ENCODE measurements at regions not wholly inside any gene's neighbourhood (a gene's known extent, or its start where the extent isn't known, plus 50 kb on each side); places are given as distances from the start of the nearest gene placed in this dataset.

- in situ Hi-C loops (cut with HindIII; ENCODE audit: low sequenced_read_pairs) = loop anchor here (25.0 kb wide), 1 partner anchor 575 kb away; no protein-coding TSS in a partner anchor
Measured at GRCh38 chr5:112112346-112112745, 306.7 kb downstream of the EPB41L4A start.

- in situ Hi-C loops (cut with HindIII; ENCODE audit: low sequenced_read_pairs) = loop anchor here (25.0 kb wide), 1 partner anchor 572 kb away; no protein-coding TSS in a partner anchor
Measured at GRCh38 chr5:112109331-112110007, 309.6 kb downstream of the EPB41L4A start.

DNA sequence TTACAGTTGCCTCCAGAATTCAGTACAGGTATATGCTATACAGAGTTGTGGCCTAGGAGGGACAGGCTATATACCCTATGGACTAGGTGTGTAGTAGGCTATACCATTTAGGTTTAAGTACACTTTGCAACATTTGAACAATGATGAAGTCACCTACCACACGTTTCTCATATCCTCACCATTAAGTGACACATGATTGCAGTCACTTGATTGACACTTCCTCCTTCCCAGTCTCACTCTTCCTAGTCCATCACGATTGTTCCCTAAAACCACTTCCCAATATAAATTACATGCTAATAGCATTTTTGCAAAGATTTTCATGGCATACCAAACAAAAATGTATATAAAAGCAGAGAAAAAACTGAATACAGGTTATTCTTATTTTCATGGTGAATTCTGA is 312.2 kb downstream of the EPB41L4A start:
- in situ Hi-C loops (cut with HindIII; ENCODE audit: low sequenced_read_pairs) = loop anchor here (25.0 kb wide), 1 partner anchor 570 kb away; no protein-coding TSS in a partner anchor

DNA sequence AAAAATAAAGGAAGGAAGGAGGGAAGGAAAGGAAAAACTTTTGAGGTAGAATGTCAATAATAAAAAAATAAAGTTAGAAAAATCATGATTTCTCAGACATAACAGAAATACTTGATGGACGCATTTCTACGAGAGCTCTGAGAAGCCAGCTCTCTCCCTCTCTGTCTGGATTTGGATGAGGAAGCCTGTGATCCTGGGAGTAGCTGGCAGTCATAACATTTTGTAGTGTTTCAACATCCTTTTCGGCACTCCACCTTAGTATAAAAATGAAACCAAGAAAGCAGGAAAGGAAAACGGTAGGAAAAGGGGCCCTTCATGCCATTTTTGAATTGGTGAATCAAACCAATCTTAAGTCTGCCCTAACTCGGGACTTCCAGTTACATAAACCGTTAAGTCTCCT is 321.3 kb downstream of the EPB41L4A start:
- in situ Hi-C loops (cut with HindIII; ENCODE audit: low sequenced_read_pairs) = no loop called here

DNA sequence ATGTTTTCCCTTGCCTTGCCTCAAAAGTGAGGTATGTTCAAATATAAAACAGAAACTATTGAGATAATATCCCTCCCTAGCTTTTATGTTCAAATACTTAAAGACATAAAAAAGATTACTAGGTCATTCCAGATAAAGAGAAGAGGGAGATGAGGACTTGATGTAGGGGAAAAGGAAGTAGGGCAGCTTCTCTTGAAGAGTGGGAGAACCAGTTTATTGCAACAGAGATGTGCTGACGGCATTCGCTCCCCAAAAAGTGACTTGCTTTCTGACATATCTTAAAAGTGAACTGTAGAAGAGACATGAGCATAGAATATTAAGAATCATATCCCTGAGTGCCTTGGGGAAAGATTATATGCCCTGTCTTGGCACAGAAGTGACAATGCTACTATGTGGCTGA is 330.2 kb upstream of the NREP start:
- in situ Hi-C loops (cut with HindIII; ENCODE audit: low sequenced_read_pairs) = no loop called here

DNA sequence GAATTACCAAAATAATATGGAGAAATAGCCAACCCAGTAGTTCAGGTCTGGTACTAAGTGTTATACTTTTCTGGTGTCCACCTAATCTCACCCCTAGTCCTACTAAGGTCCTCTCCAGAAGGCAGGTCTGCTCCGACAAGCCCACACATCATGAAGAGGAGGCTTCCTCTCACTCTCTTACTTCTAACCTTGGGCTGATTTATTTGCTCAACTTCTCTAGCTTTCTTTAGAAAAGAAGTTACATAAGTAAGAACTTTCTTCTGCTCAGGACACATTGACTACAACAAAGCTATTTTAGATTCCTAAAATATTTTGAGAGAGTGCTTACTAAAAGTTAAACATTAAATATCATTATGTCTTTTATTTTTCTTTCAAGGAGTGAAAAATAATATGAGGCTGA is 329.7 kb upstream of the NREP start:
- in situ Hi-C loops (cut with HindIII; ENCODE audit: low sequenced_read_pairs) = no loop called here

- in situ Hi-C loops (cut with HindIII; ENCODE audit: low sequenced_read_pairs) = no loop called here
Measured at GRCh38 chr5:112084149-112084548, 327.2 kb upstream of the NREP start.

DNA sequence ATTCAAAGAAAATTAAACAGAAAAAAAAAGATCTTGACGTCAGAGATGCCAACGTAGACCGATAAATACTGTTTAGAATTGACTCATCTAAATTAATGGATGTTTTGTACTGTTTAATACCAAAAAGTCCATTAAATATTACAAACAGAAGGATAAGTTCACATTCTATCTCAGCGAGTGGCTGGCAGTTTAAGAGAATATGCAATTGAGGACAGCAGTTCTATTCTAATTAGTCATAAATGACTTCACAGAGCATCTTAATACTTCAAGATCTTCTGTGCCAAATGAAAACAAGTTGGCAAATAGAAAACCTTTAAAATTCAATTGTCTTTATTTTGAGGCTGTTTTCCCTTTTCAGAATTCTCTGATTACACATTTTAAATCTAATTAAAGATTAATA is 326.6 kb upstream of the NREP start:
- in situ Hi-C loops (cut with HindIII; ENCODE audit: low sequenced_read_pairs) = no loop called here

- in situ Hi-C loops (cut with HindIII; ENCODE audit: low sequenced_read_pairs) = no loop called here
Measured at GRCh38 chr5:112077180-112077579, 320.2 kb upstream of the NREP start.

DNA sequence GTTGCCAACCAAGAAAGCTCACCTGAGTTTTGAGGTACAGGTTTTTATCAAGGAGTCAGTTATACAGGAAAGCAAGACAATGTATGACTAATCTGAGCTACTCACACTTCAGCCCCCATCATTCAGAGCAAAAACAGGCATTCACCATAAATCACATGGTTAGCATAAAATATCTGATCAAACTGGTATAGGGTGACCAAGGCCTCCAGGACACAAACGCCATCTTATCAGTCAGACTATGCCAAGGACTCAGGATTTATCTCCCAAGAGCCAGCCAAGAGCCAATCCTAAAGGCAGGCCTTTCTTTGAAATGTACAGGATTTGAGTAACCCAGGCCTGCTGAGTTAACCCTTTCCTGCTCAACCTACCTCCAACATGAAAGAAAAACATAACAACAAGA is 313.0 kb upstream of the NREP start:
- in situ Hi-C loops (cut with HindIII; ENCODE audit: low sequenced_read_pairs) = no loop called here

GRCh38 chr5:112069329-112069728 is 312.3 kb upstream of the NREP start:
- in situ Hi-C loops (cut with HindIII; ENCODE audit: low sequenced_read_pairs) = no loop called here

- in situ Hi-C loops (cut with HindIII; ENCODE audit: low sequenced_read_pairs) = no loop called here
Measured at GRCh38 chr5:112068593-112068992, 311.6 kb upstream of the NREP start.

DNA sequence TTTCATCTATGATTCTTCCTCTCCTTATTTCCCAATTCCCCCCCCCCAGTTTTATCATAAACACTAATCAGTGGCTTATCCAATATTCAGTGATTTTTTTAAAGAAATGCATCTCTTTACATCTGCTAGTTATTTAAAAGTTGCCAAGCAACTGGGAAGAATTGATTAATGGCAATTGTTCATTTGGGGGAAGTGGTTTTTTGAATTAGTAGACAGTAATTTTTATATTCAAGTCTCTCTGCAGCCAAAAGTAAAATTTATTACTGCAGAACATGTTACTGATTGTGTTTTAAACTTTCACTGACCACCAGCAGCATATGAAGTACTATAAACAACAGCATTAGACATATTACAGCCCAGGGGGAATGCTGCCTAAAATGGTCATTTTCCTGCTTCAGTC is 308.8 kb upstream of the NREP start:
- in situ Hi-C loops (cut with HindIII; ENCODE audit: low sequenced_read_pairs) = no loop called here

DNA sequence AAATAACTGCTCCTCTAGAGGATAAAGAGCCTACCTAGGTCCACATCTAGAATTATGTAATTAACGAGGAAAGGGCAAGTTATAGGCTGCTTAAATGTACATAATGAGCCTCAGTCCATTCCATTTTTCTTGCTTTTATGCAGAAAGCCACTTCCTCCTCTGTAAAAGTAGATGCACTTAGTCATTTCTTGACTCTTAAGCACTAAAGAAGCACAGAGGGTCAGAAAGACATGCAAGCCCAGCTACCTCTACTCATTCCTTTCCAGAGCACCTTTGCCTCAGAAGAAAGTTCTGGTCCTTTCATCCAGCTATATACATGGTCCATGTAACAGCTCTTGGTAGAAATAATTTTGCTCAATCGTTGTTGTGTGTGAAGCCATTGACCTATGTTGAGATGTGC is 308.0 kb upstream of the NREP start:
- in situ Hi-C loops (cut with HindIII; ENCODE audit: low sequenced_read_pairs) = no loop called here

- in situ Hi-C loops (cut with HindIII; ENCODE audit: low sequenced_read_pairs) = no loop called here
Measured at GRCh38 chr5:112064271-112064701, 307.3 kb upstream of the NREP start.

DNA sequence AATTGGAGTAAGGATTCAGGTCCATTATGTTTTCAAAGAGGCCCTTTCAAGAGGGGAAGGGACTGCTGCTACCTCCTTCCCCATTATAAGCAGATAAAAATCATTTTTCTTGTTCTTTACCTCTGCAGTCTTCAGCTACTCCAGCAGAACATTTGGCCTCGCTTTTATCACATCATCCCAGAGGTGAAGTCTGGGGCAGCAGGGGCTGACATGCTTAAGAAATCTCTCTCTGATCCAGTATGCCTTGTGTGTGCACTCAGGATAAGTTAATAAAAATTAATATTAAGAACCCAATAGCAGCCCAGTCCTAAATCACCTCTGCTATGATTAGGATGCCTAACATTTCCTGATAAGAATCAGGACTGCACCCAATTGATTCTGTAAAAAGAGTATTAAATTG is 306.9 kb upstream of the NREP start:
- in situ Hi-C loops (cut with HindIII; ENCODE audit: low sequenced_read_pairs) = no loop called here

DNA sequence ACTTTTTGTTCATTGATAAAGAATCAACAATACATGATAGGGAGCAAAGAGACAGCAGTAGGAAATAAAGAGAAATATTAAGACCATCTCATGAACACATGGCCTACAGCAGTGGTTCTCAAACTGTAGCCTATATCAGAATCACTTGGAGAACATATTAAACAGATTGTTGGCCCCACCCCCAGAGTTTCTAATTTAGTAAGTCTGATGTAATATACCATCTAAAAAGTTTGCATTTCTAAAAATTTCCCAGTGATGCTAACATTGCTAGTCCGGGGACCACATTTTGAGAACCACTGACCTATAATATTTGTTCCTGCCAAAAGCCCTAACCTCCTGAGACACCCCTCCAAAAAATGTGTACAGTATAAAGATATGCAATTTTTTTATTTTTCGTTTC is 306.2 kb upstream of the NREP start:
- in situ Hi-C loops (cut with HindIII; ENCODE audit: low sequenced_read_pairs) = no loop called here

GRCh38 chr5:112062181-112062580 is 305.2 kb upstream of the NREP start:
- in situ Hi-C loops (cut with HindIII; ENCODE audit: low sequenced_read_pairs) = no loop called here

DNA sequence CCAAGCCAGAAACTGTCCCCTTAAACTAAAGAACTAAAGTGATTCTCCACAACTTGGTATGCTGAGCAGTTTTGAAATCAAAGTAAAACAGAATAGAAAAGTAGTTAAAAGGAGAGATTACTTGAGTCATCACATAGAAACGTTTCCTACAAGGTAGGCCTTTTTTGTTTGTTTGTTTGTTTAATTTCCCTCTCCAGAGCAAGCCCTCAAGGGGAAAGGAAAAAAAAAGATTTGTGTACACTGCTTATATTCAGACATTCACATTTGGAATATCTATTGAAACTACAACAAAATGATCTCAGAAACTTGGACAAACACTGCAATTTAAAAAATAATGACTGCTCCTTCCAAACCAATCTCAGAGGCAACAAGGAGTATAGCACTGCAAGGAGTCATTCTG is 304.7 kb upstream of the NREP start:
- in situ Hi-C loops (cut with HindIII; ENCODE audit: low sequenced_read_pairs) = no loop called here

DNA sequence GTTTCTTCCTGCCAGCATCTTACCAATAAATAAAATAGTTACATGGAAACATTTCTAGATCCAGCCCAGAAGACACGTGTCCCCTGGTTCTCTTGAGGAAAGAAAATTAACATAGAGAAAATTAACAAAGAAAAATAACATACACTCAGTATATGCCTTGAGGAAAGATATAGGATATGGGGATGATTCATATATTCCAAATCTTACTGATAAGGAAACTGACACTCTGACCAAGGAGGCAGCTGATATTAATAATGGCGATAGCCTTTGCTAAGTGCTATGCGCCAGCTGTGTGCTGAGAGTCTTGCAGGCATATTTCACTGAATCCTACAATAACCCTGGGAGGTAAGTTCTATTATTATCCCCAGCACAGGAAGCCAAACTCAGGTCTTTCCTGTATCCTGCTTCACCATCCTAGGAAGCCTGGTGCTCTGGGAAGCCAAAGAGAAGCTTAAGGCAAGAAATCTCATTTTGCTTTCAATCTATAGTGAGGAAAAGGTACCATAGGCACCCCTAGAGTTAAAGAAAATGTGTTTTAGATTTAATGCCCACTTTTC is 302.7 kb upstream of the NREP start:
- in situ Hi-C loops (cut with HindIII; ENCODE audit: low sequenced_read_pairs) = no loop called here

DNA sequence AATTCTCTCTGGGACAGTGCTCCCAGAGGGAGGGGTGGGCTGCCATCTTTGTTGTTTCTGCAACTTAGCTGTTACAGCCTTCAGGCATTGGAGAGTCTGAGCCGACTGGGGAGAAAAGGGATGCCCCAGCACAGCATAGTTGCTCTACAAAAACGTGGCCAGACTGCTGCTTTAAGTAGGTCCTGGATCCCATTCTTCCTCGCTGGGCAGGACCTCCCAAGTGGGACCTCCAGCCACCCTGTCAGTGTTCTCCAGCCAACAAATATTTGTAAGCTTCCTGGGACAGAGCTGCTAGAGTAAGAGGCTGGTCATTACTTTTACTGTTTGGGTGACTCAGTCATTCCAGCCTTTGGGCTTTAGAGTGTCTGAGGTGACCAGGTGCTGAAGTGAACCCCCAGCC is 292.7 kb upstream of the NREP start:
- in situ Hi-C loops (cut with HindIII; ENCODE audit: low sequenced_read_pairs) = no loop called here

GRCh38 chr5:112036206-112036605 is 279.2 kb upstream of the NREP start:
- in situ Hi-C loops (cut with HindIII; ENCODE audit: low sequenced_read_pairs) = no loop called here
